Renal cortex interstitium (tissue), 11 donors: ENCODE measurements at regions not wholly inside any gene's neighbourhood (a gene's known extent, or its start where the extent isn't known, plus 50 kb on each side); places are given as distances from the start of the nearest gene placed in this dataset.

Source experiments
- DNase-seq, 11 donors: peaks; one replicate each; pipeline ENCODE4 v3.0.0-alpha.2; 2013; ENCODE audit warnings: low read depth in 9 of 11, low spot score in 4 of 11; ENCODE audit errors: extremely low read depth in 1 of 11

GRCh38 chr4:41358647-41359421, 102.1 kb downstream of the UCHL1 start:
- DNase-seq: no peak

- DNase-seq: no peak
Measured at GRCh38 chr4:41359422-41359775, 102.7 kb downstream of the UCHL1 start.

GRCh38 chr4:41359836-41360213, 103.1 kb downstream of the UCHL1 start:
- no peak for DNase-seq

- peak in 5 of 11 donors; percentile 65 to 74 (median 73) for DNase-seq
Measured at GRCh38 chr4:41360214-41360920, 103.6 kb downstream of the UCHL1 start.

GRCh38 chr4:41360921-41361793, 104.4 kb downstream of the UCHL1 start:
- DNase-seq: peak in 1 of 11 donors; percentile 31

- no peak for DNase-seq
Measured at GRCh38 chr4:41361794-41362526, 105.2 kb downstream of the UCHL1 start.

- no peak for DNase-seq
Measured at GRCh38 chr4:41362621-41363383, 106.1 kb downstream of the UCHL1 start.

GRCh38 chr4:41363384-41363981, 106.8 kb downstream of the UCHL1 start:
- no peak for DNase-seq

GRCh38 chr4:41364876-41365275, 108.1 kb downstream of the UCHL1 start:
- no peak for DNase-seq

GRCh38 chr4:41365681-41366080, 109.0 kb downstream of the UCHL1 start:
- DNase-seq: no peak

GRCh38 chr4:41366911-41367517, 110.3 kb downstream of the UCHL1 start:
- no peak for DNase-seq

GRCh38 chr4:41369680-41370079, 113.0 kb downstream of the UCHL1 start:
- peak in 1 of 11 donors; percentile 30 for DNase-seq

GRCh38 chr4:41373221-41373620, 116.5 kb downstream of the UCHL1 start:
- no peak for DNase-seq

- DNase-seq: no peak
Measured at GRCh38 chr4:41374490-41374889, 117.8 kb downstream of the UCHL1 start.

- DNase-seq: no peak
Measured at GRCh38 chr4:41375561-41375960, 118.8 kb downstream of the UCHL1 start.

- no peak for DNase-seq
Measured at GRCh38 chr4:41377196-41377595, 120.5 kb downstream of the UCHL1 start.

- no peak for DNase-seq
Measured at GRCh38 chr4:41379230-41379629, 122.5 kb downstream of the UCHL1 start.
